ENCODE measurements at regions not wholly inside any gene's neighbourhood (a gene's known extent, or its start where the extent isn't known, plus 50 kb on each side); places are given as distances from the start of the nearest gene placed in this dataset.

DNA sequence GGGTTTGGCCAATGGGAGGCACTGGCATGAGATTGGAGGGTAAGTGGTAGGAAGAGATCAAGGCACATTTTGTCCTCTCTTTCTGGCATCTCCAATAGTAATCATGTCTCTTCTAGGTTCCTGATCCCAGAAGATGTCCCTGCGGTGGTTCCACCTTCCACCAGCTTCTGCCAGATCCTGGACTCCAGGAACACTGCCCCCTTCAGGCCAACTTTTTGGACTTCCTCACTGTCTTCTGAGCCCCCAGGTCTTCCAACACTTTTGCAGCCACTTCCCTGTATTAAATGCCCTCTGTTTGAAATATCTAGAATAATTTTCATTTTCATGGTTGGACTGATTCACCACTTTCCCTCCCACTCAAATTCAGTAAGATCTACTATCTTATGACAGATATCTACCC is 60.9 kb downstream of the BAMBI start:
- H3K79me2 ChIP-seq (ENCODE audit: insufficient read depth, low read depth) = no peaks in the 10 kb centered on the region
- H3K4me3 ChIP-seq (IDR thresholded peaks at IDR 0.05; ENCODE audit: insufficient read depth, low read depth, low read length) = no peak overlapping the region
- H3K4me2 ChIP-seq = no peak overlapping the region
- H3K36me3 ChIP-seq (ENCODE audit: insufficient read depth) = no peaks in the 10 kb centered on the region
- H3K4me1 ChIP-seq (ENCODE audit: low read depth, poor library complexity, severe bottlenecking) = no peaks in the 10 kb centered on the region
- no peaks in the 10 kb centered on the region for H3K27me3 ChIP-seq (ENCODE audit: insufficient read depth, low read depth)
- H4K20me1 ChIP-seq (ENCODE audit: insufficient read depth) = no peaks in the 10 kb centered on the region
- TF ChIP-seq, protein P1, sequence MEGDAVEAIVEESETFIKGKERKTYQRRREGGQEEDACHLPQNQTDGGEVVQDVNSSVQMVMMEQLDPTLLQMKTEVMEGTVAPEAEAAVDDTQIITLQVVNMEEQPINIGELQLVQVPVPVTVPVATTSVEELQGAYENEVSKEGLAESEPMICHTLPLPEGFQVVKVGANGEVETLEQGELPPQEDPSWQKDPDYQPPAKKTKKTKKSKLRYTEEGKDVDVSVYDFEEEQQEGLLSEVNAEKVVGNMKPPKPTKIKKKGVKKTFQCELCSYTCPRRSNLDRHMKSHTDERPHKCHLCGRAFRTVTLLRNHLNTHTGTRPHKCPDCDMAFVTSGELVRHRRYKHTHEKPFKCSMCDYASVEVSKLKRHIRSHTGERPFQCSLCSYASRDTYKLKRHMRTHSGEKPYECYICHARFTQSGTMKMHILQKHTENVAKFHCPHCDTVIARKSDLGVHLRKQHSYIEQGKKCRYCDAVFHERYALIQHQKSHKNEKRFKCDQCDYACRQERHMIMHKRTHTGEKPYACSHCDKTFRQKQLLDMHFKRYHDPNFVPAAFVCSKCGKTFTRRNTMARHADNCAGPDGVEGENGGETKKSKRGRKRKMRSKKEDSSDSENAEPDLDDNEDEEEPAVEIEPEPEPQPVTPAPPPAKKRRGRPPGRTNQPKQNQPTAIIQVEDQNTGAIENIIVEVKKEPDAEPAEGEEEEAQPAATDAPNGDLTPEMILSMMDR (conservative IDR thresholded peaks at IDR 0.05; ENCODE audit: low read depth, low read length) = 0 out of 2 replicates have a peak, but pooled peaks have one; percentile 24
- no peak overlapping the region for H3K27ac ChIP-seq
- no peak overlapping the region for H2AFZ ChIP-seq (ENCODE audit: low read depth)
- H3K9ac ChIP-seq = no peak overlapping the region

DNA sequence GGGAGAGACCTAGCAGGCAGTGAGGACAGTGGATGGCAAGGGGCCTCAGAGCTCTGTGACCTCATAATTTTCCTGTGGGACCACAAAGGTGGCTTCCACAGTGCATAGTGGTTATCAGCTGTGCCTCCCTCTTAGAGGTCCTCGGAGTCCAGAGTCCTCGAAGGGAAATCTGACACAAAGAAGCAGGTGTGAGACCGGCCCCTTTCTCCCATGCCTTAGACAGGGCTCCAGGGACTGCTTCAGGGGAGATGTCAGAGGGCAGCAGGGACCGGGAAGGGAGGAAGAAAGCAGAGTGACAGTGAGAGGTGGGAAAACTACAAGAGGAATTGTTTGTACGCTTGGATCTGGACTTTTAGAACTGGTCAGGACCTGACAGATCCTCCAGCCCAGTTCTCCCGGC is 66.3 kb downstream of the BAMBI start:
- Histone ChIP-seq H3K36me3 (ENCODE audit: insufficient read depth) (no peaks in the 10 kb centered on the region), H3K4me3 (IDR thresholded peaks at IDR 0.05; ENCODE audit: insufficient read depth, low read depth, low read length) (no peak overlapping the region), H4K20me1 (ENCODE audit: insufficient read depth) (no peaks in the 10 kb centered on the region), H3K4me1 (ENCODE audit: low read depth, poor library complexity, severe bottlenecking) (no peaks in the 10 kb centered on the region), H3K79me2 (ENCODE audit: insufficient read depth, low read depth) (no peaks in the 10 kb centered on the region), H3K4me2 (no peak overlapping the region), H3K27me3 (ENCODE audit: insufficient read depth, low read depth) (no peaks in the 10 kb centered on the region), H2AFZ (ENCODE audit: low read depth) (no peak overlapping the region), H3K27ac (no peak overlapping the region), H3K9ac (no peak overlapping the region)
- TF ChIP-seq, protein P1 (conservative IDR thresholded peaks at IDR 0.05; ENCODE audit: low read depth, low read length) = no peak

DNA sequence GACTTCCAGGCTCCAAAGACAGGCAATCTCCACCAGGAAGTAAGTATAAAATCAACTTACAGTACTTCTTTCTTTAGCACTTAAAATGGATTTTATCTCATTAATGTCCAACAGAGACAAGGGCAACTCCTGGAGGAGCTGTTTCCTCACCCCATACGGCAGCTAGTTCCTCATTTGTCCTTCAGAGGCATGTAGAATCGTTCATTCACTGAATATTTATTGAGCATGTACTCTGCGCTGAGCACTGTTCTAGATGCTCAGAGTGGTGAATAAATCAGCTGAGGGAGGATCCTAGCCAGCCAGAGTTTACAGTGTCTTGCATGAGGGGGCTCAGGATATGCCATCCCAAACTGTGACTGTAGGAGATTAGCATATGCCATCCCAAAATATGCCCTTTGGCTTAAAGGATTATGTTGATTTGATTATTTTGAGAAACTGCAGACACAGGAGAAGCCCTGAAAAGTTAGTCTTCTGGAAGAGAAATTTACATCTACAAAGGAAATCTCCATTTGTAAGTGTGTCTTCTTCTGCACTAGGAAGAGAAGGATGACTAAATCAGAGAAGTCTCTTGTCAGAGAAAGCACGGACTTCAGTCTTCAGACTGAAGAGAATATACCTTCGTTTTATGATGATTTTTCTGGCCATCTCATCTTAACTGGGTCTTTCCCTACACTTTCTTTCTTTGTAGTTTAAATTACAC is 66.9 kb downstream of the BAMBI start:
- Histone ChIP-seq H3K4me3 (IDR thresholded peaks at IDR 0.05; ENCODE audit: insufficient read depth, low read depth, low read length) (no peak overlapping the region), H4K20me1 (ENCODE audit: insufficient read depth) (no peaks in the 10 kb centered on the region), H3K36me3 (ENCODE audit: insufficient read depth) (no peaks in the 10 kb centered on the region), H3K4me2 (no peak overlapping the region), H3K9ac (no peak overlapping the region), H3K4me1 (ENCODE audit: low read depth, poor library complexity, severe bottlenecking) (no peaks in the 10 kb centered on the region), H3K27ac (no peak overlapping the region), H2AFZ (ENCODE audit: low read depth) (no peak overlapping the region), H3K79me2 (ENCODE audit: insufficient read depth, low read depth) (no peaks in the 10 kb centered on the region), H3K27me3 (ENCODE audit: insufficient read depth, low read depth) (no peaks in the 10 kb centered on the region)
- TF ChIP-seq, protein P1 (conservative IDR thresholded peaks at IDR 0.05; ENCODE audit: low read depth, low read length) = no peak

DNA sequence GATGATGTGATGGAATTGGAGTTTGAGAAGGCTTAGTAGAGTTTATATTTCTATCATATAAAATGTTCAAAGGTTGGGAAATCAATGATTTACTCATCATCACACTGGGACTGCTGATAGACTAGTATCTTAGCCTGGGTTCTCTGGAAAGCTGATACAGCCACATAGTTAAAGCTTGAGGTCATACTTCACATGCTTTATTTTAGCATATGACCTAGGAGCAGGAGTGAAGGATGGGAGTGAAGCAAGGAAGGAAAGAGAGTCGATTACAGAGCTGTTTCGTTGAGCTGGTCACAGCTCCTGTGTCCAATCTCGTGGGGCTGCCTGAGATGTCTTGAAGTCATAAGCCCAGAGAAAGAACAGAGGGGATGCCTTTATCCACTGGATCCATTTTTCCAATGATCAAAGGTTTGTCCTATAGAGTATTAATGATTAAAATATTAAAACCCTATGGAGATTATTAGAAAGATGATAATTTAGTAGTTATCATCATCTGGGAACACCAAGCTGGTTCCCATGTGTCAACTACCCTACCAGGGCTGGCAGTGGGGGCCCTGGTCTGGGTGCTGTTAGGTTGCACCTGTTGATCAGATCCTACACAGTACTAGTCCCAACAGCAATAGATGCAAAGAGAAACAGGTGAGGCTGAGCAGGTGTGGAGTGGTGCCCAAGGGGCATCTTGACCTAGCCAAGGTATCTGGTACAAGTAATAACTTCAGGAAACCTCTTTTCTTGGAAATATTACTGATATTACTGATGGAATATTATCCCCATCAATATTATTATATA is 77.8 kb downstream of the BAMBI start:
- H2AFZ ChIP-seq (ENCODE audit: low read depth) = no peak overlapping the region
- no peaks in the 10 kb centered on the region for H3K4me1 ChIP-seq (ENCODE audit: low read depth, poor library complexity, severe bottlenecking)
- no peaks in the 10 kb centered on the region for H4K20me1 ChIP-seq (ENCODE audit: insufficient read depth)
- no peaks in the 10 kb centered on the region for H3K36me3 ChIP-seq (ENCODE audit: insufficient read depth)
- H3K27me3 ChIP-seq (ENCODE audit: insufficient read depth, low read depth) = no peaks in the 10 kb centered on the region
- H3K4me2 ChIP-seq = no peak overlapping the region
- H3K79me2 ChIP-seq (ENCODE audit: insufficient read depth, low read depth) = no peaks in the 10 kb centered on the region
- no peak overlapping the region for H3K4me3 ChIP-seq (IDR thresholded peaks at IDR 0.05; ENCODE audit: insufficient read depth, low read depth, low read length)
- no peak overlapping the region for H3K9ac ChIP-seq
- H3K27ac ChIP-seq = no peak overlapping the region
- TF ChIP-seq, protein P1 (conservative IDR thresholded peaks at IDR 0.05; ENCODE audit: low read depth, low read length) = no peak

Measured in KMS-11 (cell line).